Suprapubic skin (tissue), 4 donors: ENCODE measurements at regions not wholly inside any gene's neighbourhood (a gene's known extent, or its start where the extent isn't known, plus 50 kb on each side); places are given as distances from the start of the nearest gene placed in this dataset.

Experiments used
- CTCF ChIP-seq, 2 donors: fragments of 200-600 bp in 1 of 2; fragments of 450-650 bp in 1 of 2; sonication (generic) in 1 of 2; IDR thresholded peaks; one replicate each; pipeline ENCODE4 v1.5.1; 2016 to 2019; ENCODE audit warnings: antibody characterized with exemption in 2 of 2, mild to moderate bottlenecking in 1 of 2, moderate library complexity in 1 of 2
- POLR2A ChIP-seq, 2 donors: fragments of 450-650 bp; IDR thresholded peaks; one replicate each; pipeline ENCODE4 v1.6.1; 2017; ENCODE audit warnings: antibody characterized with exemption in 2 of 2, mild to moderate bottlenecking in 2 of 2, moderate library complexity in 2 of 2
- POLR2AphosphoS5 ChIP-seq, 3 donors: sonication (generic); formaldehyde crosslinking; IDR thresholded peaks; one replicate each; pipeline ENCODE4 v1.6.1; 2017; ENCODE audit warnings: antibody characterized with exemption in 3 of 3

- TF ChIP-seq POLR2A (IDR thresholded peaks at IDR 0.05) = no peak
- no peak for TF ChIP-seq CTCF (IDR thresholded peaks at IDR 0.05)
- no peak for TF ChIP-seq POLR2AphosphoS5 (IDR thresholded peaks at IDR 0.05)
Observed at GRCh38 chr7:82629583-82629982, 186.0 kb upstream of the CACNA2D1 start.
